Activated CD8-positive, alpha-beta memory T cell treated with anti-CD3 and anti-CD28 coated beads, Interleukin-2, amount 50 U/mL, for 4 hours (primary cell): ENCODE measurements at regions not wholly inside any gene's neighbourhood (a gene's known extent, or its start where the extent isn't known, plus 50 kb on each side); places are given as distances from the start of the nearest gene placed in this dataset.
"Not testable (repeated sequence)": the region's sequence is repeated elsewhere in the genome, so short reads cannot be mapped to it uniquely, and the experiment has no call there.

Source experiments
- DNase-seq: peaks from one replicate; pipeline ENCODE4 v3.0.0-alpha.2; 2020

DNA sequence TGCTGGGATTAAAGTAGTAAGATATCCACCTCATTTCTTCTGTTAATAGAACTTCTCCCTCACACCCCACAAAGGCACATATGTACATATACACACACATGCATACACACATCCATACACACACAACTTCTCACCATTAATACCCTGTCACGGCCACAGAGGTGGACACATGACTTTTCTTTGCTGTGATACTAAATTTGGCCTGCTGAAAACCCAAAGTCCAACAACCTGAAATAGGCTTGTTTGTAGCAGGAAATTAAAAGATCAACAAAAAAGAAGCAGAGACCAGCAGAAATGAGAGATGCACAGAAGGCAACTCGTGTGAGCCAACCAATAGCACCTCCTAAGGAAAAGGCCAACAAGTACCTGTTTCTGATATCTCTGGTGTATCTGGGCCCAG lies 128.7 kb upstream of the PCGF5 start:
- DNase-seq = no peak

DNA sequence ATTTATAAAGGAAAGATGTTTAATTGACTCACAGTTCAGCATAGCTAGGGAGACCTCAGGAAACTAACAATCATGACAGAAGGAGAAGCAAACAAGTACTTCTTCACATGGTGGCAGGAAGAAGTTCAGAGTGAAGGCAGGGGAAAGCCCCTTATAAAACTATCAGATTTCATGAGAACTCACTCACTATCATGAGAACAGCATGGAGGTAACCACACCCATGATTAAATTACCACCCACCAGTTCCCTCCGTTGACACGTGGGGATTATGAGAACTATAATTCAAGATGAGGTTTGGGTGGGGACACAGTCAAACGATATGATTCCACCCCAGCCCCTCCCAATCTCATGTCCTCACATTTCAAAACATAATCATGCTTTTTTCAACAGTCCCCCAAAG lies 124.2 kb upstream of the PCGF5 start:
- no peak for DNase-seq

DNA sequence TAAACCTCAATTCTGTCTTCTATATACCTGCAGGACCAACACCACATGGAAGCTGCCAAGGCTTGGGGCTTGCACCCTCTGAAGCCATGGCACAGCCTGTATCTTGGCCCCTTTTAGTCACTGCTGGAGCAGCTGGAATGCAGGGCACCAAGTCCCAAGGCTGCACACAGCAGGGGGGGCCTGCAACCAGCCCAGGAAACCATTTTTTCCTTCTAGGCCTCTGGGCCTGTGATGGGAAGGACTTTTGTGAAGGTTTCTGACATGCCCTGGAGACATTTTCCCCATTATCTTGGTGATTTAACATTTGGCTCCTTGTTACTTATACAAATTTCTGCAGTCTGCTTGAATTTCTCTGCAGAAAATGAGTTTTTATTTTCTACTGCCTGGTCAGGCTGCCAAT lies 123.2 kb upstream of the PCGF5 start:
- DNase-seq = no peak

DNA sequence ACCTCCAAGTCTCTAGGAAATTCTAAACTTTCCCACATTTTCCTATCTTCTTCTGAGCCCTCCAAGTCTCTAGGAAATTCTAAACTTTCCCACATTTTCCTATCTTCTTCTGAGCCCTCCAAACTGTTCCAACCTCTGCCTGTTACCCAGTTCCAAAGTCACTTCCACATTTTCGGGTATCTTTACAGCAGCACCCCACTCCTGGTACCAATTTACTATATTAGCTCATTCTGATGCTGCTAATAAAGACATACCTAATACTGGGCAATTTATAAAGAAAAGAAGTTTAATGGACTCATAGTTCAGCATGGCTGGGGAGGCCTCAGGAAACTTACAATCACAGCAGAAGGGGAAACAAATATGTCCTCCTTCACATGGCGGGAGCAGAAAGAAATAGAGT lies 122.4 kb upstream of the PCGF5 start:
- DNase-seq = not testable (repeated sequence)

DNA sequence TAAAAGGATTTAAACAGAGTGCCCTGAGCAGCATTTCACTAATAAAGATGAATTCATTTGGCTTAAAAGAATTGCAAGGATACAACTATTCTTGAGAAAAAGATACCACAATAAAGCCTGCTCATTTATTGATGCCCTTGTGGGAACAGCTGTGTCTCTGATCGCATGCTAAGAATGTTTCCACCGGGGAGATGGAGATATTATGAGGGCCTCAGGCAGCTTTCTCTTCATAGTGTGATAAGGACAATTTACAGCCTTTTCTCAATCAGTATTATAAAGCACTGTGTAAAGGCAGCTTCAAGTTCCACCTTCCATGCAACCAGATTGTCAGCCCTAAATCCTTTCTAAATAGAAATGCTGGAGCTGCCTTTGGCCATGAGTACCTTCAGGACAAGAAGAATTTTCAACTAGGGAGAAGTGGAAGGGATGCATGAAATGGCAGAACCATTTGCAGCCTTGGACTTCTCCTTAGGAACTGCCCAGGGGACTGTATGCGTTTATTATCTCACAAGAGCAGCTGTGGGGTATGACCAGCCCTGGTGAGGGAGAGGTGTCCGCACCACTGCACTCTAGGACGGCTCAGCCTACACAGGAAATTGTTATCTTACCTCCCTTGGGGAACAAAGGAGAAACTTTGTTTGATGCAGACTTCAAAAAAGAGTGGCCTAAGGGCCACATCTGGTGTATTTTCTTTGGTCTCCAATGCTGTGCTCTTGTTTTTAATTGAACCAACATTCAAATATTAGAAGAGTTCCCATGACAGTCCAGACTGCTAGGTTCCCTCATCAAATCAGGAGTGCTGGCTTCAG lies 116.9 kb upstream of the PCGF5 start:
- no peak for DNase-seq

DNA sequence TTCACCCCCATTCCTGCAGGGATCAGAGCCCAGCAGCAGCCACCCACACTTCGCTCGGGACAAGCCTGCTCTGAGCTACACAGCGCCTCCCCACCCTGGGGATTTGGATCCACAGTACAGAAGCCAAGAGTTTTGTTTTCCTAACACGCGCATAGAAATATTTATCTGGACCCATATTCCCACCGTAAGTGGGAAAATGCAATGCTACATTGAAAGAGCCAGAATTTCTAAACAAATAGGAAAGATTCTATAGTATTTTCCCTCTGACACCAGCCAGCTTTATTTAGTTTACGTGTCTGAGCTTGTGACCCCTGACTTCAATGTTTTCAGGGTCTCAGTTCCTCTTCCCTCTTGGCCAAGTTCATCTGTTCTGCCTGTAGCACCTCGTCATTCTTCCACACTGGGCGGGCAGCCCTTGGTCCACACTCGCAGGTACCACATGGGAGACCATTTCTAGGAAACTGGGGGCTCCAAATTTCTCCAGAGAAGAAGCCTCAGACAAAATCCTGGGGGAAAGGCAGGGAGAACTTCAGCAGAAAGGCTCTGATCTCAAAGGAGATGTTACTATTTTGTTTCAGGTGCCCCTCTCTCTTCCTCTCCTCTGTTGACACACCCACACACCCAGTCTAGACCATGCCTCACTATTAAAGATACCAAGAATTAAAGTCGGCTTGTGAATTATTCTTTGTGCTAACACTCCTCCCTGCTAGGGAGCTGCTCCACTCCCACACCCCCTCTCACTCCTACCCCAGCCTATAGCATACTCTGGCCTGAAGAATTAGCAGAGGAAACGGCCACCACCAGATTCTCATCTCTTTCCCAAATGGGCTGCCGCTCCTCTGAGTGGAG lies 116.0 kb upstream of the PCGF5 start:
- no peak for DNase-seq

DNA sequence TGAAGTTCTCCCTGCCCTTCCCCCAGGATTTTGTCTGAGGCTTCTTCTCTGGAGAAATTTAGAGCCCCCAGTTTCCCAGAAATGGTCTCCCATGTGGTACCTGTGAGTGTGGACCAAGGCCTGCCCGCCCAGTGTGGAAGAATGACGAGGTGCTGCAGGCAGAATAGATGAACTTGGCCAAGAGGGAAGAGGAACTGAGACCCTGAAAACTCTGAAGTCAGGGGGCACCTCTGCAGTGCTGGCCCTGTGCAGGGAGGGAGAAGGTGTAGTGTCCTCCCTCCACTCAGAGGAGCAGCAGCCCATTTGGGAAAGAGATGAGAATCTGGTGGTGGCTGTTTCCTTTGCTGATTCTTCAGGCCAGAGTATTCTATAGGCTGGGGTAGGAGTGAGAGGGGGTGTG lies 115.2 kb upstream of the PCGF5 start:
- no peak for DNase-seq

DNA sequence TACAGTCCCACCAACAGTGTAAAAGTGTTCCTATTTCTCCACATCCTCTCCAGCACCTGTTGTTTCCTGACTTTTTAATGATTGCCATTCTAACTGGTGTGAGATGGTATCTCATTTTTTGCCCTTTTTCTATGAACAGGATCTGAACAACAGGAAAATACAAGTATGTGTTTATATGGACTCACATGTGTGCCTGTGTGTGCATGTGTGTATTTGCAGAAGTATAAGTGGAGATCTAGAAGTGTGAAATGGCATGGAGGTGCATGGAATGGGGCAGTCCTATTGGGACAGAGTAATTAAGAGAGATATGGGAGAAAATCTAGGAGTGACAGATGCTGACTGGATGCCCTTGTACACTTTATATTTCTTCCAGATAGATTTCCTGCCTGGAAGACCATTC lies 111.6 kb upstream of the PCGF5 start:
- DNase-seq = no peak

DNA sequence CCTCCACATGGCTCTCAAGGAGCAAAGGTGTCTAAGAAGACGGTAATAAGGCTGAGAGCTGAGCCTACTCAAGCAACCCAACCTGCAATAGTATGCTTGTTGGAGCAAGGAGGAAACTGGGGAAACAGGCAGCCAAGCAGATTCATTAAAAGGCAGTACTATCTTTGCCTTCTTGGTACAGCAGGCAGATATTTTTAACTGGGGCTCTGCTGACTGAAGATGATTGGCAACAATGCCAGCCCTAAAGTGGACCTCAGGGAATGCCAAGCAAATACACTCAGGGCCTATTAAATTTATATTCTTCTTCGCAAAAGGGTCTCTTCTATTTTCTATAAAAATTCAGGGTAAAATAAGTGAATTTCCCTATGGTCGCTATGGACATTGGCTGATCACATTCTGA lies 109.4 kb upstream of the PCGF5 start:
- DNase-seq = no peak

DNA sequence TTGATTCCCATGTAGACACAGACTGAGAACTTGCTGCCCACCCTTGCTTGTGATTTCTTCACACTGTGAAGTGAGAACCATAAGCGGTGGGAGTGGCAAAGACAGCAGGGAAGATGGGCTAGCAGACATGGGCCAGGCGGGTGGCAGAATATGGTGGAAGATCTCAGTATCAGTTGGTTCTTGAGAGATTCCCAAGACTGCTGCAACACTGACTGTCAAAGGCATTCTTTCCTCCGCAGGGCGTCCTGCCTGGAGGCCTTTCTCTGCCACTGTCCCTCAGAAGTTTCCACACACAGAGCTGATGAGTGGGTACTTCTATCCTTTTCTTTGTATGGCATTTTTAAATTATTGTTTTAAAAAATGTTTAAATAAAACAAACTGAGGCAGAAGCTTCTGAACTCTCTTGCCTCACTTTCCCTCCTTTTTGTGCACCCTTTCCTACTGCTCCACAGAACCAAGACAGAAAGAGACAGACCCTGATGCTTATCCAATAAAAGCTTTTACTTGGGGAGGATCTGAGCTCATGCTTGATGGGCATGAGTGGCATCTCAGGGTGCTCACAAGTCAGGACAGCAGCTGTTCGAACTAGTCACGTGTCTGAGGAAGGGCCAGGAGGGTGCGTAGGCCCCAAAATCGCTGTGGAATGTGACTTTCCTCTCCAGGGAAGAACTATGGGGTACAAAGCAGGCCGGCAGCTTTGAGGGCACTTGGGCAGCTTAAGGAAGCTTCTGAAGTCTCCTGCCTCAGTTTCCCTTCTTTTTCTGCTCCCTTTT lies 104.7 kb upstream of the PCGF5 start:
- DNase-seq = no peak

DNA sequence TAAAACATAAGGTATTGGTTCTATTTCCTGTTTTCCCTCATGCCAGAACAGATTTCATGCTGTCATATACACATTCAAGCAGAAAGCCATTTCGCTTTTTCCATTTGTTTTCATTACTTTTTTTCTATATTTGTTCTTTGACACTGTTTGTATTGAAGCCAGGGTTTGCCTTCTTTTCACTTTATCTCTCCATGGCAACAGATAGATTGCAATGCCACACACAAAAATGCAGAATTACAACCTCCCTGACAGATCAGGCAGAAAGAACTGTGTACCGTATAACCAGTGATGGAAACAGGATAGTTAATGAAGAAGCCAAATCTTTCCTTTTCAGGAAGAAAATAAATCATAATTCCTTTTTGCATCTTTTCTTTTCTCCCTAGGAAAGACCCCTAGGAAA lies 103.0 kb upstream of the PCGF5 start:
- DNase-seq = no peak

DNA sequence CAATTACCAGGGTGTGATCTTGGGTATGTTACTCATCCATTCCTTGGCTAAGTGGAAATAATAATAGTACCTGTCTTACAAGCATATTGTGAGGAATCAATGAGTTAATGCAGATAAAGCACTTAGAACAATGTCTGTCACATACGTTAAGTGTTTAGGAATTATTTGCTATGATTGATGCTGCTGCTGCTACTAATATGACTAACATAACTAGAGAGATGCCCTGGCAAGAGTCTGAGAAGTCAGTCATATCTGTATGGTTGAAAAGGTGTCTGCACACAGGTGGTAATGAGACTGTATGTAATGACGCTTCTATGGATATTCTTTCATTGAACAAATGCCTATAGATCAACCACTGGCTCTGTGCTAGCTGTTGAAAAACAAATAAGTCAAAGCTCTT lies 100.1 kb upstream of the PCGF5 start:
- DNase-seq = no peak

DNA sequence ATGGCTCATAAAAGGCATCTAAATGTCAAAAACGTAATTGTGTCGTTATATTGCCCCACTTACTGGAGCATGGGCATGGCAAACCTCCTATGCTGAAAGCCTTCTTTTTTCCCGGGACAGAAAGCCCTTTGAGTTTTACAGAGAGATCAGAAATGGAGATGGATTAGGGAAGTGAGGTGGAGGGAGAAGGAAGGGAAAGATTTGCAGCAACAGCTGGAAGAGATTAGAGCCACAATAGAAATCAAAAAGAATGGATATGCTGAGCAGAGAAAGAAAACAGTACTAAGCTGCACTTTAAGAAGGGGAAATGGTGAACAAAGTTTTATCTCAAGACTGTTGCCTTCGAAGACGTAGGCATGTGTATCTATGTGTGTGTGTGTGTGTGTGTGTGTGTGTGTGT lies 97.2 kb upstream of the PCGF5 start:
- DNase-seq = no peak

DNA sequence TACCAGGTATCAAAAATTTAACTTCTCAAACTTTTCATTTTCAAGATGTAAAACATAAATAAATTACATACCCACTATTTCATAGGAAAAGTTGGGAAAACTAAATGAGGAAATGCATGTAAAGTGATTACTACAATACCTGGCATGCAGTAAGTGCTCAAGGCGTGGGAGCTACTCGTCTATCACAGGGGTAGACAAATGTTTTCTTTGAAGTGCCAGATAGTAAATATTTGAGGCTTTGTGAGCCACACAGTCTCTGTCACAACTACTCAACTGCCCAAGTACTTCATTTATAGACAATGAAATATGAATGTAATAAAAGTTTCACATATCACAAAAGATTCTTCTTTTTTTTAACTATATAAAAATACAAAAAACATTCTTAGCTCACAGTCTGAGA lies 96.4 kb upstream of the PCGF5 start:
- DNase-seq = no peak

DNA sequence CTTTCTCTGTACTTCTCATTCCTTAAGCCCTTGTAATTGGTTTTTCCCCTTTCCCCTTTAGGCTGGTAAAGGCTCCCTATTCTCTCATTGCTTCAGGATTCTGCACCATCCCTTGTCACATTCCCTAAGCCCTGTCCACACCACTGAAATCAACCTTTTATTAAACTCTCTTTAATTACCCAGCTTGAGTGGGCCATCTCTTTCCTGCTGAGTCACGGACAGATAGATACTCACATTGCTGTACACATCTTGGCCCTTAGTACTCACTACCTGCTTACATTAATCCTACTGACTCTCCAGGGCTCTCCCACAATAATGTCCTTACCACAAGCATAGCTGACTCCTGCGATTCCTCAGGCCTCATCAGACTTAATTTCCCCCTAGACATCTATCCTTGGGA lies 94.0 kb upstream of the PCGF5 start:
- DNase-seq = no peak

DNA sequence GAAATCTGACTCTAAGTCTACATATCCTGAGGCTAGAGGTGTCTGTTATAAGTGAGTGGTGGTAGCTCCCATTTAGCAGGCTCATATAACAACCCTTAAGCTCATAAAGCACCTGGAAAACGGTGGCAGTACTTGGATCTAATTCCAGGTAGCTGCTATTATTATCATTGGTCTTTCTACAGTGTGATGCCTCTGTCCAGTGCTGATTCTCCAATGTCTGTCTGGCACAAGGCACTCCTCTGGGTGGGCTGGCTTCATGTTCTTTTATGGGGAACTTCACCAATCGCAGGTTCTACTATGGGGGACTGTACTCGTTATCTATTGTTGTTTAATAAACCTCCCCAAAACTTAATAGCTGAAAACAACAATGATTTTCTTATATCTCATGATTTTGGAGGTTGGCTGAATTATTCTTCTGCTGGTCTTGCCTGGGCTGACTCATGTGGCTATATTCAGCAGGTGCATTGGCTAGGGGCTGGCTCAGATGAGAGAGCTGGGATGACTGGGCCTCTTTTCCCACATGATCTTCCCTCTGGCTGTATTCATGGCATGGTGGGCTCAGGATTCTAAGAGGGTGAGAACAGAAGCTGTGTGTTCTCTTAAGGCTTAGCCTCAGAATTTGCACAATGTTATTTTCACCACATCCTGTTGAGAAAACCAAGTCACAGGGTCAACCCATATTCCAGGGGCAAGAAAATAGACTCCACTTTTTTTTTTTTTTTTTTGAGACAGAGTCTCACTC lies 93.0 kb upstream of the PCGF5 start:
- no peak for DNase-seq

DNA sequence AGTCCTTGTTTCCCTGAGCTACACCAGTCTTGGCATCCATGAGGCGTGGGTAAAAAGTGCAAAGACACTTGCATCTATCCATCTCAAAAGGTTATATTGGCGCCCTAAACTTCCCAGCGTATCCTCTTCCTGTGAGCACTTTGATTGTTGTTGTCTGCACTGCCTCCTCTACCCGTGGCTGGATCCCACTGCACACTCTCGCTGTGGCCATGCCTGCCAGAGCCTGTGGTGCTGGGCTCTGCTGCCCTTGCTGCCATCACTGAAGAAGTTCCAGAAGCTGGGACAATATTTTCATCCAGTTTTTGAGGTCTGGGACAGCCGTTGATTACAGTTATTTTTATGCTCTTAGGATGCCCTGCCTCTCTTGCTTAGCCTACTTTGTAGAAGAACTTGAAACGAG lies 85.3 kb upstream of the PCGF5 start:
- no peak for DNase-seq

DNA sequence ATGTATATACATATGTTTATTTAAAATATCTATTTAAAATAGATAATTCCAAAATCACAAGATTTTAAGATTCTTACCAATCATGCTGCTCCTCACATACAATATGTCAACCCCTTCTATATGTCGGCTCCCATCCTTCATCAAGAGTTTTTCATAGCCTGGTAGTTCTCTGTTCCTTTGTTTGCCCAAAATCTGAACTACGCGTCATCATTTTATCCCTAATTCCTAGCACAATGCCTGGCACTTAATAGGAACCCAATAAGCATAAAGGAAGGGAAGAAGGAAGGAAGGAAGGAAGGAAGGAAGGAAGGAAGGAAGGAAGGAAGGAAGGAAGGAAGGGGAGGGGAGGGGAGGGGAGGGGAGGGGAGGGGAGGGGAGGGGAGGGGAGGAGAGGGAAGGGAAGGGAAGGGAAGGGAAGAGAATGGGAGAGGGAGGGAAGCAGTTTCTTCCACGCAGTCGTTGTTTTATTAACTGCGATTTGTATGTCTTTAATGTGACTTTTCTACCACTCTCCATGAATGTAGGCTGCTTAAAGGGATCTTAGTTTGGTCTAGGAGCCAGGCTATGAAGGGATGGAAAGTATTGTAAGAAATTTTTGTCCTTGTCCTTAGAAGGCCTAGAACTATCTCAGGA lies 83.3 kb upstream of the PCGF5 start:
- no peak for DNase-seq

DNA sequence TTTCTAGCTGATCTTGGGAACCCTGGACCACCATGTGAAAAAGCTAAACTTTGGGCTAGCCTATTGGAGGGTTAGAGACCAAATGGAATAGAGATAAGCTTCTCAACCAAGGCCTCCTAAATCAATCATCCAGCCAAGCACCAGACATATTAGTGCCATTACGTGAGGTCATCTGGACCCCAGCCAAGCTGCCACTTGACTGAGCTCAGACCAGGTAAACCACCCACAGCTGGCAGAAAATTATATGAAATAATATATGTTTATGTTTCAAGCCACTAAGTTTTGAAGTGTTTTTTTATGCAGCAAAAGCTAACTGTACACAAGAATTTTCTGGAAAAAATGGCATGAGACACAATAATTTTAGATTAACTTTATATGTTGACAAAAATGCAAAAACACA lies 82.6 kb upstream of the PCGF5 start:
- DNase-seq = no peak

DNA sequence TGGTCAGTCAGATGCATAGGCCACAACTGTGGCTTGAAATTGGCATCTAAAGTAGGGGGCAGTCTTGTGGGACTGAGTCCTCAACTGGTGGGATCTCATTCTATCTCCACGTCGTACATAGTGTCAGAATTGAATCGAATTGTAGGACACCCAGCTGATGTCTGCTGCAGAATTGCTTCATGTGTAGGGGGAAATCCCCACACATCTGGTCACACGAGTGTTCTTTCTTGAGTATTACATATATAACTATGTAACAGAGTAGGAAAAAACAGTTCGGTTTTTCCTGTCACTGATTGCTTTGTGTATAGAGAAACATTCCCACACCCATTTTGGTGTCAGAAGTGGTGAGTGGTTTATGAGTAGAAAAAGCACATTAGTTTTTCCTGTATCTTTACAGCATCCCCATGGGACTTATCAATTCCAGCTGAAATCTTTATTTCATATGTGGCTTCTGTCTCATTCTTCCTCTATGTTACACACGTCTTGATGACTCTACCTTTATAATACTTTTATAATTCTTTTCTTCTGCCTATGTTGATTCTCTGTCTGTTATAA lies 79.4 kb upstream of the PCGF5 start:
- no peak for DNase-seq

DNA sequence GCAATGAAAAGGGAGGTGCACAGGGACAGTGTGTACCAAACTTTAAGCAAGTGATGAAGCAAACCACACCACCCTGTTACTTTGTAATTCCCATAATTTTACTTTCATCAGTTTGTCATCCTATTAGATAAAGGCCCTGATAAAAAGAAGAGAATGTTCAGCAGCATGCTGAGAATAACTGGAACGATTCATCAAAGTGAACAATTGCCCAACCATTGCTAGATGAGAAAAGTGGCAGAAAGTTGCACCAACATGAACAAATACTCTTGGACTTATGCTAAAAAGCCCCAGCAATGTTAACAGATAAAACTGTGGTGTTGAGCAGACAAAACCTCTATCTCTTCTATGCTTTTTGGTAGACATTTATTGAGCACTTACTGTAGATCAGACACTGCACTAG lies 75.5 kb upstream of the PCGF5 start:
- no peak for DNase-seq

DNA sequence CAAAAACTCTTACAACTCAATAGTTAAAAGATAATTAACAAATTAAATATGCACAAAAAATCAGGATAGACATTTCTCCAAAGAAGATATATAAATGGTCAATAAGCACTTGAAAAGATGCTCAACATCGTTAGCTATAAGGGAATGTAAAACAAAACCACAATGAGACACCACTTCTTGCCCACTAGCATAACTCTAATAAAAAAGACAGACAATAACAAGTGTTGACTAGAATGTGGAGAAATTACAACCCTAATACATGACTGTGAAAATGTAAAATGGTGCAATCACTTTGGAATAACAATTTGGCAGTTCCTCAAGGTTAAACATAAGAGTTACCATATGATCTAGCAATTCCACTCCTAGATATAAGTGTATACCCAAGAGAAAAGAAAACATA lies 74.3 kb upstream of the PCGF5 start:
- no peak for DNase-seq
